ENCODE measurements at regions not wholly inside any gene's neighbourhood (a gene's known extent, or its start where the extent isn't known, plus 50 kb on each side); places are given as distances from the start of the nearest gene placed in this dataset.

GRCh38 chr2:14563324-14563723 lies 69.2 kb upstream of the LRATD1 start:
- no peak for DNase-seq

GRCh38 chr2:14565666-14566065 lies 66.9 kb upstream of the LRATD1 start:
- DNase-seq: no peak

GRCh38 chr2:14567561-14567960 lies 65.0 kb upstream of the LRATD1 start:
- no peak for DNase-seq

- no peak for DNase-seq
Measured at GRCh38 chr2:14569294-14569693, 63.2 kb upstream of the LRATD1 start.

- DNase-seq: no peak
Measured at GRCh38 chr2:14572633-14573032, 59.9 kb upstream of the LRATD1 start.

- no peak for DNase-seq
Measured at GRCh38 chr2:14577843-14578242, 54.7 kb upstream of the LRATD1 start.

Measured in hematopoietic multipotent progenitor cell treated with erythropoietin and hydrocortisone succinate and interleukin-3 and kit ligand, for 6 days (in vitro differentiated cells).